ENCODE measurements at regions not wholly inside any gene's neighbourhood (a gene's known extent, or its start where the extent isn't known, plus 50 kb on each side); places are given as distances from the start of the nearest gene placed in this dataset.

- no peak for TF ChIP-seq ZNF219 (CRISPR knock-in tag; IDR thresholded peaks at IDR 0.05; ENCODE audit: borderline replicate concordance)
- 0 out of 2 replicates have a peak, but pooled peaks have one; percentile 22 for TF ChIP-seq ZNF532 (CRISPR knock-in tag; IDR thresholded peaks at IDR 0.05; ENCODE audit: borderline replicate concordance)
- TF ChIP-seq MLX (CRISPR knock-in tag; IDR thresholded peaks at IDR 0.05): no peak
- TF ChIP-seq ARID4B (CRISPR knock-in tag; IDR thresholded peaks at IDR 0.05; ENCODE audit: borderline replicate concordance): no peak
- TF ChIP-seq ZSCAN18 (CRISPR knock-in tag; IDR thresholded peaks at IDR 0.05): no peak
- no peak for TF ChIP-seq AFF4 (CRISPR knock-in tag; IDR thresholded peaks at IDR 0.05; ENCODE audit: borderline replicate concordance)
- TF ChIP-seq ZNF263 (CRISPR knock-in tag; IDR thresholded peaks at IDR 0.05; ENCODE audit: low read depth): no peak
- TF ChIP-seq ZNF671 (CRISPR knock-in tag; IDR thresholded peaks at IDR 0.05): peak; percentile 23
- peak; percentile 81; the same call in 1 of the 2 replicates for TF ChIP-seq EMX1 (CRISPR knock-in tag; IDR thresholded peaks at IDR 0.05)
- no peak for TF ChIP-seq E2F5 (CRISPR knock-in tag; IDR thresholded peaks at IDR 0.05)
- no peak for TF ChIP-seq GABPB1 (CRISPR knock-in tag; IDR thresholded peaks at IDR 0.05)
- no peak for TF ChIP-seq MYBL2 (CRISPR knock-in tag; IDR thresholded peaks at IDR 0.05)
- no peak for TF ChIP-seq ZNF512 (CRISPR knock-in tag; IDR thresholded peaks at IDR 0.05; ENCODE audit: borderline replicate concordance)
- peak; percentile 30 for TF ChIP-seq ZMAT4 (CRISPR knock-in tag; IDR thresholded peaks at IDR 0.05)
- 0 out of 2 replicates have a peak, but pooled peaks have one; percentile 54 for TF ChIP-seq NFATC4 (CRISPR knock-in tag; IDR thresholded peaks at IDR 0.05)
- no peak for TF ChIP-seq FOXJ3 (CRISPR knock-in tag; IDR thresholded peaks at IDR 0.05; ENCODE audit: borderline replicate concordance)
- TF ChIP-seq E2F1 (CRISPR knock-in tag; IDR thresholded peaks at IDR 0.05): no peak
These were observed 754.7 kb upstream of the CTNND2 start (continued) for GRCh38 chr5:12658871-12659446.

Measured in WTC11 (cell line).